22Rv1 (cell line): ENCODE measurements at regions not wholly inside any gene's neighbourhood (a gene's known extent, or its start where the extent isn't known, plus 50 kb on each side); places are given as distances from the start of the nearest gene placed in this dataset.

ENCODE experiments used
- CTCF ChIP-seq: fragments of 450-650 bp; IDR thresholded peaks from 2 replicates; pipeline ENCODE4 v1.5.1; 2017; ENCODE audit warnings: mild to moderate bottlenecking
- ZFX ChIP-seq: fragments of 450-650 bp; IDR thresholded peaks from 2 replicates; pipeline ENCODE4 v1.6.1; 2017; ENCODE audit warnings: antibody characterized with exemption, borderline replicate concordance

- TF ChIP-seq CTCF (no peak), ZFX (no peak)
Measured at GRCh38 chr2:223324402-223324801, 272.4 kb downstream of the KCNE4 start.
